Esophagus muscularis mucosa (tissue), 4 donors: ENCODE measurements at regions not wholly inside any gene's neighbourhood (a gene's known extent, or its start where the extent isn't known, plus 50 kb on each side); places are given as distances from the start of the nearest gene placed in this dataset.
"Not testable (repeated sequence)": the region's sequence is repeated elsewhere in the genome, so short reads cannot be mapped to it uniquely, and the experiment has no call there.

ENCODE experiments used
- DNase-seq: peaks from one replicate; pipeline ENCODE4 v3.0.0-alpha.2; 2017; ENCODE audit errors: extremely low spot score
- H3K27ac ChIP-seq, 4 donors: fragments of 200-600 bp; sonication (generic); replicated peaks in 1 of 4; 1 replicate in 3 of 4; 2 replicates in 1 of 4; pipeline ENCODE4 v1.5.1; 2016 to 2019; ENCODE audit warnings: mild to moderate bottlenecking in 1 of 4
- H3K27me3 ChIP-seq, 4 donors: fragments of 200-600 bp; sonication (generic); one replicate each; pipeline versions ENCODE4 v1.5.1 to v1.6.0; 2016 to 2019
- H3K36me3 ChIP-seq, 4 donors: fragments of 200-600 bp; sonication (generic); one replicate each; pipeline ENCODE4 v1.5.1; 2016 to 2019
- H3K4me1 ChIP-seq, 4 donors: fragments of 200-600 bp; sonication (generic); one replicate each; pipeline ENCODE4 v1.5.1; 2016 to 2019
- H3K4me3 ChIP-seq, 4 donors: fragments of 200-600 bp; sonication (generic); 1 replicate in 2 of 4; 2 replicates in 2 of 4; pipeline ENCODE4 v1.5.1; 2016 to 2019; ENCODE audit warnings: mild to moderate bottlenecking in 4 of 4, moderate library complexity in 1 of 4
- H3K9me3 ChIP-seq, 4 donors: fragments of 200-600 bp; sonication (generic); 1 replicate in 3 of 4; 2 replicates in 1 of 4; pipeline ENCODE4 v1.5.1; 2016 to 2019
- CTCF ChIP-seq, 3 experiments: fragments of 200-600 bp in 2 of 3; fragments of 450-650 bp in 1 of 3; sonication (generic) in 2 of 3; IDR thresholded peaks; one replicate each; pipeline ENCODE4 v1.5.1; 2017 to 2019; ENCODE audit warnings: antibody characterized with exemption in 3 of 3, mild to moderate bottlenecking in 2 of 3, moderate library complexity in 1 of 3
- EP300 ChIP-seq: sonication (generic); formaldehyde crosslinking; IDR thresholded peaks from one replicate; pipeline ENCODE4 v1.6.1; 2017; ENCODE audit warnings: antibody characterized with exemption
- POLR2A ChIP-seq: fragments of 450-650 bp; IDR thresholded peaks from one replicate; pipeline ENCODE4 v1.6.1; 2017; ENCODE audit warnings: antibody characterized with exemption, moderate library complexity, mild to moderate bottlenecking, low read depth
- POLR2AphosphoS5 ChIP-seq, 2 donors: sonication (generic); formaldehyde crosslinking; IDR thresholded peaks; one replicate each; pipeline ENCODE4 v1.6.1; 2017; ENCODE audit warnings: antibody characterized with exemption in 2 of 2
- WGBS: methylation state at CpG from one replicate; pipeline ENCODE4 v1.1.5; 2018; 5-methylcytosine and 5-hydroxymethylcytosine counted together
- intact Hi-C: fragments of 100-400 bp; cut with DNase I; formaldehyde crosslinking; loops from one replicate; pipeline ENCODE4 v1.15.1; 2023

- intact Hi-C loops = no loop called here
Measured at GRCh38 chr5:61229416-61229815, 67.1 kb upstream of the SMIM15 start.

GRCh38 chr5:61230492-61230891 lies 68.2 kb upstream of the SMIM15 start:
- Histone ChIP-seq H3K27ac (no peak overlapping the region), H3K36me3 (no peaks in the 10 kb centered on the region), H3K4me3 (no peak overlapping the region), H3K9me3 (peaks cover 0 to 7% (median 4%) of the 10 kb centered on the region in 4 donors), H3K27me3 (no peaks in the 10 kb centered on the region), H3K4me1 (peaks cover 0 to 16% (median 3%) of the 10 kb centered on the region in 4 donors)
- intact Hi-C loops = no loop called here
- 85% methylated on average over 3 of the region's 3 CpGs for WGBS
- no peak for DNase-seq
- TF ChIP-seq POLR2AphosphoS5 (IDR thresholded peaks at IDR 0.05) (no peak), CTCF (IDR thresholded peaks at IDR 0.05) (no peak), POLR2A (no peak), EP300 (no peak)

More at GRCh38 chr5:61229416-61229815, 67.1 kb upstream of the SMIM15 start:
- no peak overlapping the region for H3K4me3 ChIP-seq
- WGBS = 83% methylated on average over 4 of the region's 6 CpGs
- peaks cover 0 to 16% (median 3%) of the 10 kb centered on the region in 4 donors for H3K4me1 ChIP-seq
- no peak overlapping the region for H3K27ac ChIP-seq
- TF ChIP-seq POLR2A (no peak), POLR2AphosphoS5 (IDR thresholded peaks at IDR 0.05) (no peak), CTCF (IDR thresholded peaks at IDR 0.05) (no peak), EP300 (no peak)
- DNase-seq = no peak
- peaks cover 0 to 7% (median 4%) of the 10 kb centered on the region in 4 donors for H3K9me3 ChIP-seq
- H3K36me3 ChIP-seq = no peaks in the 10 kb centered on the region
- no peaks in the 10 kb centered on the region for H3K27me3 ChIP-seq

- TF ChIP-seq POLR2AphosphoS5 (IDR thresholded peaks at IDR 0.05) (no peak), POLR2A (no peak), CTCF (IDR thresholded peaks at IDR 0.05) (no peak), EP300 (no peak)
Measured at GRCh38 chr5:61231813-61232212, 69.5 kb upstream of the SMIM15 start.

GRCh38 chr5:61232490-61233050 lies 70.3 kb upstream of the SMIM15 start:
- intact Hi-C loops = no loop called here
- TF ChIP-seq EP300 (no peak), POLR2AphosphoS5 (IDR thresholded peaks at IDR 0.05) (no peak), CTCF (IDR thresholded peaks at IDR 0.05) (no peak), POLR2A (no peak)
- Histone ChIP-seq H3K27me3 (no peaks in the 10 kb centered on the region), H3K36me3 (no peaks in the 10 kb centered on the region), H3K27ac (no peak overlapping the region), H3K4me1 (peaks cover 0 to 16% (median 3%) of the 10 kb centered on the region in 4 donors), H3K4me3 (no peak overlapping the region), H3K9me3 (peaks cover 0 to 7% (median 4%) of the 10 kb centered on the region in 4 donors)
- 37% methylated on average over 3 of the region's 3 CpGs for whole genome bisulfite sequencing
- DNase-seq = no peak

More at GRCh38 chr5:61231813-61232212, 69.5 kb upstream of the SMIM15 start:
- Histone ChIP-seq H3K4me1 (peaks cover 0 to 16% (median 3%) of the 10 kb centered on the region in 4 donors), H3K9me3 (peaks cover 0 to 7% (median 4%) of the 10 kb centered on the region in 4 donors), H3K4me3 (no peak overlapping the region), H3K36me3 (no peaks in the 10 kb centered on the region), H3K27ac (no peak overlapping the region), H3K27me3 (no peaks in the 10 kb centered on the region)
- DNase-seq = no peak
- intact Hi-C loops = no loop called here

- H3K4me1 ChIP-seq = peaks cover 0 to 11% (median 3%) of the 10 kb centered on the region in 4 donors
- 99% methylated on average over 4 of the region's 4 CpGs for WGBS
- H3K27me3 ChIP-seq = no peaks in the 10 kb centered on the region
- peaks cover 0 to 13% (median 4%) of the 10 kb centered on the region in 4 donors for H3K9me3 ChIP-seq
- H3K27ac ChIP-seq = no peak overlapping the region
- H3K4me3 ChIP-seq = no peak overlapping the region
- TF ChIP-seq POLR2A (no peak), POLR2AphosphoS5 (IDR thresholded peaks at IDR 0.05) (no peak), CTCF (IDR thresholded peaks at IDR 0.05) (no peak), EP300 (no peak)
- intact Hi-C loops = no loop called here
- no peaks in the 10 kb centered on the region for H3K36me3 ChIP-seq
- DNase-seq = no peak
Measured at GRCh38 chr5:61234019-61234418, 71.8 kb upstream of the SMIM15 start.

- 93% methylated on average over 3 of the region's 3 CpGs for WGBS
- H3K4me3 ChIP-seq, intact Hi-C loops, H3K27me3 ChIP-seq, H3K36me3 ChIP-seq, H3K27ac ChIP-seq, DNase-seq, H3K4me1 ChIP-seq: not testable (repeated sequence)
- peaks cover 0 to 11% (median 2%) of the 10 kb centered on the region in 4 donors for H3K9me3 ChIP-seq
Measured at GRCh38 chr5:61236715-61237114, 74.4 kb upstream of the SMIM15 start.
